ENCODE measurements at regions not wholly inside any gene's neighbourhood (a gene's known extent, or its start where the extent isn't known, plus 50 kb on each side); places are given as distances from the start of the nearest gene placed in this dataset.

DNA sequence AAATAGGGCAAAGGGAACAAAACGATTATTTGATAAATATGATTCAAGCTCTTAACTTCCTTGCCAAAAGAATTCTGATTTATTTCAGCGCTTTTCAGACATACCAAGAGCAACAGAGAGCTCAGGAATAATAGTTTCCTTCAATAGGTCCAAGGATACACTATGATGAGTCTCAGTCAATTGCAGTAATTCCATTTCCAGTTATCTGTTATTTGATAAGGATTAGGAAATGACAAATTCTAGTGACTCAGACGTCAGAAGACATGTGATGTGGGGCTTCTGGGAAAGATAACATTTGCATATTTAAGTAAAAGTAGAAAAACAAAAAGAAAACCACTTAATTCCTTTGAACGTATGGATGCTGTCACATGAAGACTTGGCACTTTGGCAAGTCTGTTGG is 1250.8 kb upstream of the CDH18 start:
- TF ChIP-seq EZH2 (IDR thresholded peaks at IDR 0.05), result no peak
- TF ChIP-seq, protein P1, sequence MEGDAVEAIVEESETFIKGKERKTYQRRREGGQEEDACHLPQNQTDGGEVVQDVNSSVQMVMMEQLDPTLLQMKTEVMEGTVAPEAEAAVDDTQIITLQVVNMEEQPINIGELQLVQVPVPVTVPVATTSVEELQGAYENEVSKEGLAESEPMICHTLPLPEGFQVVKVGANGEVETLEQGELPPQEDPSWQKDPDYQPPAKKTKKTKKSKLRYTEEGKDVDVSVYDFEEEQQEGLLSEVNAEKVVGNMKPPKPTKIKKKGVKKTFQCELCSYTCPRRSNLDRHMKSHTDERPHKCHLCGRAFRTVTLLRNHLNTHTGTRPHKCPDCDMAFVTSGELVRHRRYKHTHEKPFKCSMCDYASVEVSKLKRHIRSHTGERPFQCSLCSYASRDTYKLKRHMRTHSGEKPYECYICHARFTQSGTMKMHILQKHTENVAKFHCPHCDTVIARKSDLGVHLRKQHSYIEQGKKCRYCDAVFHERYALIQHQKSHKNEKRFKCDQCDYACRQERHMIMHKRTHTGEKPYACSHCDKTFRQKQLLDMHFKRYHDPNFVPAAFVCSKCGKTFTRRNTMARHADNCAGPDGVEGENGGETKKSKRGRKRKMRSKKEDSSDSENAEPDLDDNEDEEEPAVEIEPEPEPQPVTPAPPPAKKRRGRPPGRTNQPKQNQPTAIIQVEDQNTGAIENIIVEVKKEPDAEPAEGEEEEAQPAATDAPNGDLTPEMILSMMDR (IDR thresholded peaks at IDR 0.05), result no peak

All from neural progenitor cell (in vitro differentiated cells).